ENCODE measurements at regions not wholly inside any gene's neighbourhood (a gene's known extent, or its start where the extent isn't known, plus 50 kb on each side); places are given as distances from the start of the nearest gene placed in this dataset.

GRCh38 chr12:47558625-47559345 is 147.0 kb downstream of the RPAP3 start:
- DNase-seq, result no peak

GRCh38 chr12:47557386-47557785 is 148.4 kb downstream of the RPAP3 start:
- peak in 3 of 14 donors; percentile 2 to 48 (median 19) for DNase-seq

- peak in 3 of 14 donors; percentile 4 to 13 (median 6) for DNase-seq
Measured at GRCh38 chr12:47556261-47557030, 149.4 kb downstream of the RPAP3 start.

GRCh38 chr12:47554046-47554653 is 151.7 kb downstream of the RPAP3 start:
- no peak for DNase-seq

- no peak for DNase-seq
Measured at GRCh38 chr12:47553266-47553665, 152.6 kb downstream of the RPAP3 start.

GRCh38 chr12:47551426-47551851 is 154.4 kb downstream of the RPAP3 start:
- peak in 2 of 14 donors; percentile 2 to 25 for DNase-seq

- DNase-seq, result no peak
Measured at GRCh38 chr12:47549258-47549657, 156.6 kb downstream of the RPAP3 start.

GRCh38 chr12:47548401-47548800 is 157.4 kb downstream of the RPAP3 start:
- no peak for DNase-seq

GRCh38 chr12:47547077-47547476 is 158.8 kb downstream of the RPAP3 start:
- DNase-seq, result no peak

GRCh38 chr12:47545938-47546609 is 159.8 kb downstream of the RPAP3 start:
- no peak for DNase-seq

- no peak for DNase-seq
Measured at GRCh38 chr12:47534695-47535094, 171.1 kb downstream of the RPAP3 start.

GRCh38 chr12:47530050-47530449 is 175.8 kb downstream of the RPAP3 start:
- no peak for DNase-seq

- no peak for DNase-seq
Measured at GRCh38 chr12:47527816-47528215, 178.0 kb downstream of the RPAP3 start.

GRCh38 chr12:47520029-47520428 is 185.8 kb downstream of the RPAP3 start:
- DNase-seq, result no peak

- DNase-seq, result no peak
Measured at GRCh38 chr12:47517122-47517521, 188.7 kb downstream of the RPAP3 start.

- DNase-seq, result no peak
Measured at GRCh38 chr12:47509398-47509851, 196.4 kb downstream of the RPAP3 start.

- DNase-seq, result no peak
Measured at GRCh38 chr12:47507221-47507620, 198.6 kb downstream of the RPAP3 start.

- DNase-seq, result no peak
Measured at GRCh38 chr12:47504775-47505446, 200.9 kb downstream of the RPAP3 start.

- DNase-seq, result no peak
Measured at GRCh38 chr12:47493801-47494200, 212.0 kb downstream of the RPAP3 start.

- no peak for DNase-seq
Measured at GRCh38 chr12:47491516-47492305, 214.1 kb downstream of the RPAP3 start.

GRCh38 chr12:47488888-47489287 is 216.9 kb downstream of the RPAP3 start:
- no peak for DNase-seq
